ENCODE measurements at regions not wholly inside any gene's neighbourhood (a gene's known extent, or its start where the extent isn't known, plus 50 kb on each side); places are given as distances from the start of the nearest gene placed in this dataset.
A peak's percentile ranks its signal among the peaks of the same experiment; 100 is the strongest.

GRCh38 chr3:145767909-145768308 lies 393.1 kb downstream of the PLOD2 start:
- no peak for DNase-seq

- peak; percentile 58 for DNase-seq
These were observed 384.1 kb downstream of the PLOD2 start for GRCh38 chr3:145776782-145777408.

DNA sequence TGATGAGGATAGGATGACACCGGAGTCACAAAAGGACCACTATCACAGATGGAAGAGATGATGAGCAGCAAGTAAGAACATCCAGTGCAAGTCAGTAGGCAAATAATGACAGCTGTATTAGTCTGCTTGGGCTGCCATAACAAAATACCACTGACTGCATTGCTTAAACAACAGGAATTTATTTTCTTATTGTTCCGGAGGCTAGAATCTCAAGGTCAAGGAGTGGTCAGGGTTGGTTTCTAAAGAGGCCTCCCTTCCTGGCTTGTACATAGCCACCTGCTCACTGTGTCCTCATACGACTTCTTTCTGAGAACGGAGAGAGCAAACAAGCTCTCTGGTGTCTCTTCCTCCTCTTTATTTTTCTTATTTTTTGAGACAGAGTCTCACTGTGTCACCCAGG lies 380.7 kb downstream of the PLOD2 start:
- DNase-seq = no peak

DNA sequence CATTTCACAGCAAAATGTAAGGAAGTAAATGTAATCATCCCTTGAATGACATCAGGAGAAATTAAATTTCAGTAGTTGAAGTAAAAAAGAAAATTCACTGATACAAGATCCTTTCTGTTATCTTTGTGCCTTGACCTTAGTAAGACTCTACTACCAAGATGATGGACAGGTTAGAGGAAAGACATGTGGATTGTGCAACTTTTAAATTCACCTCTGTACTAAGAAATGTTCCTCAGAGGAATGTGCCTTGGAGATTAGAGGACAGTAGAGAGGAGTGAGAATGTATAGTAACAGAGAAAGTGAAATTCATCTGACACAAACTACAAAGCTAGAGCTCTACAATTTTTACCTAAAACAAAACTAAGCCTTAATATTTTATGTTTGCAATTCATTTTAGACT lies 375.3 kb downstream of the PLOD2 start:
- no peak for DNase-seq

- no peak for DNase-seq
These were observed 363.0 kb downstream of the PLOD2 start for GRCh38 chr3:145798007-145798406.

GRCh38 chr3:145798696-145799537 lies 362.1 kb downstream of the PLOD2 start:
- no peak for DNase-seq

DNA sequence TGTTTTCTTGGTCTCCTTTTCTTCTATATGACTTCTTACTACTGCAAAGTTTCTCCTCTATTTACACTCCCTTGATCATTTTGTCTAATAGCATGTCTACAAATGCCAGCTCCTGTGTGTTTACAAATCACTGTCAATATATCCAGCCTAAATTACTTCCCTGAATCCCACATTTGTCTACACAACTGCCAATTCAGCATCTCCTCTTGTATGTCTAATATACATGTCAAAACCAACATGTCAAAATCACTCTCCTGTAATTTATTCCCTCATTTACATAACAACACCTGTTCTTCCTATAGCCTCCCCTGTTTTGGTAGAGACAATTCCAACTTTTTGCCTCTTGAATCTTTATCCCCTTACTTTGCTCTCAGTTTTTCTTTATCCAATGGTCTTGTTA lies 359.3 kb downstream of the PLOD2 start:
- DNase-seq = no peak

- no peak for DNase-seq
These were observed 353.0 kb downstream of the PLOD2 start for GRCh38 chr3:145807990-145808389.

DNA sequence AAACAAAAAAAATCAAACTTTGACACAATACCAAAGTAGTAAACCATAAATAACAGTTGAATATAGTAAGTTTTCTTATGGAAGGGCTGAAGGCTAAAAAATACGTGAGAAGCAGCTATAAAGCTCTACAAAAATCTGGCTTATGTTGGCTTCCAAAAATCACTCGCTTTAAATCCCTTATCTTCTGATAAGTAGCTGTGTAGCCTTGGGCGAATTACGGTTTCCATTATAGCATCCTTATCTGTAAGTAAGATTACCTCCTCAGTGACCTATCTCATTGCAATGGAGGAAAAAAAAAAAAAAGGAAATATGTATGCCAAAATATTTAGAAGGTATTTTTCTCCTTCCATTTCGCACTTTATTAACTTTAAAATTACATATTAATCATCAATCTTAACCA lies 348.6 kb downstream of the PLOD2 start:
- no peak for DNase-seq

- peak; percentile 81 for DNase-seq
These were observed 345.1 kb downstream of the PLOD2 start for GRCh38 chr3:145815707-145816413.

- DNase-seq = no peak
These were observed 343.0 kb downstream of the PLOD2 start for GRCh38 chr3:145817870-145818483.

DNA sequence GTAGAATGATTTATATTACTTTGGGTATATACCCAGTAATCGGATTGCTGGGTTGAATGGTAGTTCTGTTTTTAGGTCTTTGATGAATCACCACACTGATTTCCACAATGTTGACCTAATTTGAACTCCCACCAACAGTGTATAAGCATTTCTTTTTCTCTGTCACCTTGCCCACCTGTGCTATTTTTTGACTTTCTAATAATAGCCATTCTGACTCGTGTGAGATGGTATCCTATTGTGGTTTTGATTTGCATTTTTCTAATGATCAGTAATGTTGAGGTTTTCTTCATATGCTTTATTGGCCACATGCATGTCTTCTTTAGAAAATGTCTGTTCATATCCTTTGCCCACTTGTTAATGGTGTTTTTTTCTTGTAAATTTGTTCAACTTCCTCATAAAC lies 340.8 kb downstream of the PLOD2 start:
- no peak for DNase-seq

DNA sequence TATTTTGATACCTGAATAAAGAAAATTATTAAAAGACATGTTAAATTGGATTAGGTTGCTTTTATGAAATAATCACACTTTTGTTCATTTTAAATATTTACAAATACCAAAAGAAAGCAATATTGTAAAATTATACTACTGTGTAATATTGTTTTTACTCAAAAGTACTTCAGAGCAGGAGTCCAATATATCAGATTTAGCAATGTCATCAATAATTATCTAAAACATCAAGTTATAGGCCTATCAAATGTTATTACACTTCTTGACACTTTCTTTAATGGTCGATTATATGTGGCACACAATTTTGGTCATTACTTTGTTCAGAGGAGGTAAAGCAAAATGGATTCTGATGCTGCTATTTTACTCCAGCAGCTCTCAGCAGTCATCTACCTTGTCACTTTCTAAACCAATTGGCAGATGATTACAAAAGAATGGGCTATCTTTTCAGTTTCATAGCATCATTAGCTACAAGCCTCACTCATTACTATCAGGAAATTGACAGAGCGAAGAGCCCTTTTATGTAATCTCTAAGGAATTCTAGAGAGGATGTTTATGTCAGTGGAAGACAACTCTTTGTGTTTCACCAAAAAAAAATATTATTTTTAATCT lies 318.6 kb downstream of the PLOD2 start:
- DNase-seq = no peak

- DNase-seq = no peak
These were observed 317.4 kb downstream of the PLOD2 start for GRCh38 chr3:145843561-145843960.

- DNase-seq = no peak
These were observed 311.9 kb downstream of the PLOD2 start for GRCh38 chr3:145849115-145849514.

- no peak for DNase-seq
These were observed 306.5 kb downstream of the PLOD2 start for GRCh38 chr3:145854499-145854898.

DNA sequence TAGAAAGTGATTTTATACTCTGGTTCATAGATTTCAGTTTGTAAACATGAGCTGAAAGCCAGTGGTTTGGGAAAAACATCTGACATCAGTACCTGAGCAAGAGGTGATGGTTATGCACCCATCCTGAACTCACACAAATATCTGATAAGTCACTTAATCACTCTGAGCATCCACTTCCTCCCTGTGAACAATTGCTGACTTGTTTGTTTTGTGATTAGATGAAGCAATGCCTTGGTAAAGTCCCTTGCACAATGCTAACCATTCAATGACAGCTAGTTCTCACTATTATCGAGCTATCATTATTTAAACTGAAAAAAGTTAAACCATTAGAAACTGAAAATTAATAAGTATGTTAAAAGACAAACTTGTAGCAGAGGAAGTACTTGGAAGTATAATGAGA lies 303.0 kb downstream of the PLOD2 start:
- DNase-seq = no peak

- DNase-seq = no peak
These were observed 296.6 kb downstream of the PLOD2 start for GRCh38 chr3:145864336-145864735.

GRCh38 chr3:145865399-145866018 lies 295.5 kb downstream of the PLOD2 start:
- no peak for DNase-seq

- no peak for DNase-seq
These were observed 291.0 kb downstream of the PLOD2 start for GRCh38 chr3:145869958-145870357.

DNA sequence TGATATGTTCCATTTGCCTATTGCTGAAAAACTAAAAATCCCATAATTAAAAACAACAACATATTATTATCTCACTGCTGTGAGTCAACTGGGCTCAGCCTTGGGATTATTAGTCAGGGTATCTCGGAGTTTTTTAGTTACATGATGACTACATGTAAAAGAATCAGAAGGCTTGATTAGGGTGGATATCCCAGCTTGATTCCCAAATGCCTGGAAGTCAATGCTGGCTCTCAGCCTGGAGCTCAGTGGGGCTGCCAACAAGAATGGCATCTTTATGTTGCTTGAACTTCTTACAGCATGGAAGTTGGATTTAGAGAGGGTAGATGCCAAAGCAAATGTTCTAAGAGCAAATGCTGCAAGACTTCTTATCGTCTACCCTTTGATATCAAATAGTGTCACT lies 278.5 kb downstream of the PLOD2 start:
- no peak for DNase-seq

DNA sequence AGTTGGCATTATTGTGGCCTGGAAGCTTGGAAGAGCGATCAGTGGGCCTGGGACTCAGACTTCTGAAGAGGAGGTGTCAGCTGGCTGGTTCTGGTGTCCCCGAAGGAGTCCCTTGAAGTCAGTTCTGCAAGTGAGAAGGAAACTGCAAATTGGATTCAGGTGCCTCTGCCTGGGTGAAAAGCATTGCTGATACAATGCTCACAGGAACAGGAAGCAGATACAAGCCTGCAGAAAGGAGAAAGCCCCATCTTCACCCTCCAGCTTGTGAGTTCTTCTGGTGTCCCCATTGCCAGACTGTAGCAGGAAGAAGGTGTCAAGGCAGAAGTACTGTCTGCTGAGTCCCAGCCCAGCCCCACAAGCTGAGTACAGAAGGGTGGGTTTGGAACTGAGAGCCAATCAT lies 271.3 kb downstream of the PLOD2 start:
- DNase-seq = no peak

- DNase-seq = no peak
These were observed 268.1 kb downstream of the PLOD2 start for GRCh38 chr3:145892869-145893268.
